HEK293T (cell line): ENCODE measurements at regions not wholly inside any gene's neighbourhood (a gene's known extent, or its start where the extent isn't known, plus 50 kb on each side); places are given as distances from the start of the nearest gene placed in this dataset.

Experiments
- CTCF ChIA-PET: fragments of 350-600 bp; formaldehyde crosslinking; extraction: SDS; loops from one replicate; lab custom pipeline; 2021; ENCODE audit warnings: antibody characterized with exemption, inconsistent platforms; lab: Yijun Ruan, JAX
- POLR2A ChIA-PET: fragments of 350-600 bp; formaldehyde crosslinking; extraction: SDS; loops from one replicate; lab custom pipeline; 2020; ENCODE audit warnings: antibody characterized with exemption, inconsistent platforms; lab: Yijun Ruan, JAX
- DNase-seq: peaks from one replicate; pipeline ENCODE4 v3.0.0; 2012; ENCODE audit warnings: mixed read lengths; ENCODE audit errors: extremely low spot score
- ARNT ChIP-seq: fragments of 450-650 bp; IDR thresholded peaks from 2 replicates; pipeline ENCODE4 v1.6.1; 2017; ENCODE audit warnings: mild to moderate bottlenecking
- BHLHE40 ChIP-seq: fragments of 450-650 bp; IDR thresholded peaks from 2 replicates; pipeline ENCODE4 v1.6.1; 2016; ENCODE audit warnings: mild to moderate bottlenecking, moderate library complexity, borderline replicate concordance
- CTBP1 ChIP-seq: fragments of 450-650 bp; IDR thresholded peaks from 2 replicates; pipeline ENCODE4 v1.6.1; 2016; ENCODE audit warnings: borderline replicate concordance
- ELF4 ChIP-seq: fragments of 450-650 bp; IDR thresholded peaks from 2 replicates; pipeline ENCODE4 v1.6.1; 2017; ENCODE audit warnings: antibody characterized with exemption
- FOXA1 ChIP-seq: fragments of 450-650 bp; IDR thresholded peaks from 2 replicates; pipeline ENCODE4 v1.6.1; 2016; ENCODE audit warnings: mild to moderate bottlenecking
- FOXK2 ChIP-seq: fragments of 450-650 bp; IDR thresholded peaks from 2 replicates; pipeline ENCODE4 v1.6.1; 2016; ENCODE audit warnings: mild to moderate bottlenecking
- FOXM1 ChIP-seq: fragments of 450-650 bp; IDR thresholded peaks from 2 replicates; pipeline ENCODE4 v1.6.1; 2017; ENCODE audit warnings: mild to moderate bottlenecking, borderline replicate concordance
- HDGF ChIP-seq: fragments of 450-650 bp; IDR thresholded peaks from 2 replicates; pipeline ENCODE4 v1.6.1; 2017; ENCODE audit warnings: antibody characterized with exemption, borderline replicate concordance
- L3MBTL2 ChIP-seq: fragments of 450-650 bp; conservative IDR thresholded peaks from 2 replicates; pipeline ENCODE4 v1.6.1; 2016; ENCODE audit warnings: mild to moderate bottlenecking
- LEF1 ChIP-seq: fragments of 450-650 bp; IDR thresholded peaks from 2 replicates; pipeline ENCODE4 v1.6.1; 2017; ENCODE audit warnings: mild to moderate bottlenecking, borderline replicate concordance
- NFRKB ChIP-seq: fragments of 450-650 bp; IDR thresholded peaks from 2 replicates; pipeline ENCODE4 v1.6.1; 2016; ENCODE audit warnings: mild to moderate bottlenecking, moderate library complexity
- PKNOX1 ChIP-seq: fragments of 450-650 bp; IDR thresholded peaks from 2 replicates; pipeline ENCODE4 v1.6.1; 2016
- SP1 ChIP-seq: fragments of 450-650 bp; IDR thresholded peaks from 2 replicates; pipeline ENCODE4 v1.6.1; 2017
- SUZ12 ChIP-seq: fragments of 450-650 bp; IDR thresholded peaks from 2 replicates; pipeline ENCODE4 v1.6.1; 2016; ENCODE audit warnings: mild to moderate bottlenecking
- TARDBP ChIP-seq: fragments of 450-650 bp; IDR thresholded peaks from 2 replicates; pipeline ENCODE4 v1.6.1; 2016
- ZNF384 ChIP-seq: fragments of 450-650 bp; IDR thresholded peaks from 2 replicates; pipeline ENCODE4 v1.6.1; 2016

- TF ChIP-seq HDGF (no peak), TARDBP (no peak), L3MBTL2 (no peak), CTBP1 (no peak), SUZ12 (no peak), FOXK2 (no peak), BHLHE40 (no peak), FOXA1 (no peak), FOXM1 (no peak), ZNF384 (no peak), LEF1 (no peak), NFRKB (no peak), ELF4 (no peak), PKNOX1 (no peak), SP1 (no peak), ARNT (no peak)
- CTCF ChIA-PET = interaction anchor here (0.6 to 1.3 kb wide), 4 partner anchors 11 to 152 kb away, joined by 3 to 6 read pairs (median 3); no protein-coding TSS in a partner anchor
- DNase-seq = peak; percentile 39
- POLR2A ChIA-PET = no interaction called here
These were observed 278.6 kb downstream of the ADGRA3 start for GRCh38 chr4:22237155-22237751.

- TF ChIP-seq FOXK2 (no peak), ELF4 (no peak), SUZ12 (no peak), LEF1 (no peak), TARDBP (no peak)
- POLR2A ChIA-PET = no interaction called here
- CTCF ChIA-PET = no interaction called here
- no peak for DNase-seq
These were observed 280.2 kb downstream of the ADGRA3 start for GRCh38 chr4:22235698-22236097.

GRCh38 chr4:22233230-22233629 lies 282.6 kb downstream of the ADGRA3 start:
- no peak for DNase-seq
- ChIA-PET CTCF (no interaction called here), POLR2A (no interaction called here)
- no peak for TF ChIP-seq L3MBTL2
- no peak for TF ChIP-seq HDGF
- no peak for TF ChIP-seq NFRKB
- no peak for TF ChIP-seq ARNT
- no peak for TF ChIP-seq LEF1
- TF ChIP-seq PKNOX1 = no peak
- TF ChIP-seq ELF4 = no peak
- TF ChIP-seq CTBP1 = no peak
- no peak for TF ChIP-seq SP1
- TF ChIP-seq FOXA1 = no peak
- TF ChIP-seq FOXK2 = no peak
- TF ChIP-seq BHLHE40 = no peak
- no peak for TF ChIP-seq SUZ12
- no peak for TF ChIP-seq FOXM1
- TF ChIP-seq ZNF384 = no peak
- no peak for TF ChIP-seq TARDBP

GRCh38 chr4:22220965-22221364 lies 272.4 kb upstream of the KCNIP4 start:
- ChIA-PET POLR2A (no interaction called here), CTCF (no interaction called here)
- no peak for DNase-seq
- no peak for TF ChIP-seq NFRKB
- no peak for TF ChIP-seq FOXK2
- no peak for TF ChIP-seq BHLHE40
- no peak for TF ChIP-seq PKNOX1
- no peak for TF ChIP-seq ELF4
- no peak for TF ChIP-seq SP1
- TF ChIP-seq SUZ12 = no peak
- no peak for TF ChIP-seq LEF1
- TF ChIP-seq ARNT = no peak
- no peak for TF ChIP-seq CTBP1
- TF ChIP-seq FOXM1 = no peak
- no peak for TF ChIP-seq ZNF384
- no peak for TF ChIP-seq FOXA1
- no peak for TF ChIP-seq L3MBTL2
- no peak for TF ChIP-seq TARDBP
- no peak for TF ChIP-seq HDGF

GRCh38 chr4:22217480-22217879 lies 268.9 kb upstream of the KCNIP4 start:
- CTCF ChIA-PET = no interaction called here
- POLR2A ChIA-PET = no interaction called here
- no peak for TF ChIP-seq BHLHE40
- no peak for TF ChIP-seq SUZ12
- TF ChIP-seq ELF4 = no peak
- no peak for TF ChIP-seq TARDBP
- no peak for TF ChIP-seq SP1
- TF ChIP-seq CTBP1 = no peak
- no peak for TF ChIP-seq FOXA1
- no peak for TF ChIP-seq L3MBTL2
- TF ChIP-seq HDGF = no peak
- TF ChIP-seq FOXM1 = no peak
- no peak for TF ChIP-seq LEF1
- TF ChIP-seq ARNT = no peak
- no peak for TF ChIP-seq FOXK2
- no peak for TF ChIP-seq PKNOX1
- no peak for TF ChIP-seq ZNF384
- no peak for TF ChIP-seq NFRKB
- no peak for DNase-seq
